ENCODE measurements at regions not wholly inside any gene's neighbourhood (a gene's known extent, or its start where the extent isn't known, plus 50 kb on each side); places are given as distances from the start of the nearest gene placed in this dataset.

- Histone ChIP-seq H3K9me3 (ENCODE audit: insufficient read depth, low read depth, low read length) (no peaks in the 10 kb centered on the region), H2AFZ (ENCODE audit: low read depth, low read length) (no peak overlapping the region), H3K4me3 (ENCODE audit: insufficient read depth, low read depth, low read length) (no peak overlapping the region), H3K27ac (ENCODE audit: low read depth, low read length) (no peak overlapping the region), H4K20me1 (ENCODE audit: insufficient read depth, low read length) (no peaks in the 10 kb centered on the region), H3K36me3 (ENCODE audit: insufficient read depth, low read length) (no peaks in the 10 kb centered on the region), H3K4me1 (ENCODE audit: insufficient read depth, low read length) (peaks cover 12% of the 10 kb centered on the region), H3K4me2 (ENCODE audit: low read length) (no peak overlapping the region), H3K27me3 (ENCODE audit: insufficient read depth, low read length) (no peaks in the 10 kb centered on the region), H3K79me2 (ENCODE audit: insufficient read depth, low read length) (no peaks in the 10 kb centered on the region), H3K9ac (ENCODE audit: low read length) (no peak overlapping the region)
- H3K27me3 Mint-ChIP-seq (ENCODE audit: low read depth, unreplicated experiment) = no peaks in the 10 kb centered on the region
- no peak for DNase-seq (ENCODE audit: low read depth)
- no peak overlapping the region for H3K4me3 Mint-ChIP-seq (ENCODE audit: unreplicated experiment)
- H3K9me3 Mint-ChIP-seq (ENCODE audit: unreplicated experiment) = peaks cover 4% of the 10 kb centered on the region
- TF ChIP-seq EZH2 (IDR thresholded peaks at IDR 0.05; ENCODE audit: insufficient read depth, low read length) (no peak), CTCF (IDR thresholded peaks at IDR 0.05; ENCODE audit: insufficient read depth, low read depth, low read length) (no peak)
- H3K27ac Mint-ChIP-seq (ENCODE audit: unreplicated experiment) = no peak overlapping the region
- H3K4me1 Mint-ChIP-seq (ENCODE audit: low read depth, unreplicated experiment) = peaks cover 25% of the 10 kb centered on the region
- no peak for FAIRE-seq
- no peaks in the 10 kb centered on the region for H3K36me3 Mint-ChIP-seq (ENCODE audit: low read depth, unreplicated experiment)
Measured at GRCh38 chr6:139877828-139878405, 503.5 kb upstream of the CITED2 start.

GRCh38 chr6:139872665-139873064 lies 498.2 kb upstream of the CITED2 start:
- no peak overlapping the region for H2AFZ ChIP-seq (ENCODE audit: low read depth, low read length)
- no peak overlapping the region for H3K9ac ChIP-seq (ENCODE audit: low read length)
- H3K27me3 ChIP-seq (ENCODE audit: insufficient read depth, low read length) = no peaks in the 10 kb centered on the region
- H3K4me1 Mint-ChIP-seq (ENCODE audit: low read depth, unreplicated experiment) = peaks cover 7% of the 10 kb centered on the region
- H3K9me3 Mint-ChIP-seq (ENCODE audit: unreplicated experiment) = peaks cover 2% of the 10 kb centered on the region
- no peak overlapping the region for H3K4me3 ChIP-seq (ENCODE audit: insufficient read depth, low read depth, low read length)
- no peaks in the 10 kb centered on the region for H4K20me1 ChIP-seq (ENCODE audit: insufficient read depth, low read length)
- H3K4me1 ChIP-seq (ENCODE audit: insufficient read depth, low read length) = no peaks in the 10 kb centered on the region
- no peak overlapping the region for H3K4me2 ChIP-seq (ENCODE audit: low read length)
- H3K4me3 Mint-ChIP-seq (ENCODE audit: unreplicated experiment) = no peak overlapping the region
- no peak for TF ChIP-seq EZH2 (IDR thresholded peaks at IDR 0.05; ENCODE audit: insufficient read depth, low read length)
- no peak for TF ChIP-seq CTCF (IDR thresholded peaks at IDR 0.05; ENCODE audit: insufficient read depth, low read depth, low read length)
- H3K27ac ChIP-seq (ENCODE audit: low read depth, low read length) = no peak overlapping the region
- no peak for FAIRE-seq
- H3K36me3 Mint-ChIP-seq (ENCODE audit: low read depth, unreplicated experiment) = no peaks in the 10 kb centered on the region
- no peaks in the 10 kb centered on the region for H3K27me3 Mint-ChIP-seq (ENCODE audit: low read depth, unreplicated experiment)
- no peaks in the 10 kb centered on the region for H3K36me3 ChIP-seq (ENCODE audit: insufficient read depth, low read length)
- H3K9me3 ChIP-seq (ENCODE audit: insufficient read depth, low read depth, low read length) = no peaks in the 10 kb centered on the region
- no peak overlapping the region for H3K27ac Mint-ChIP-seq (ENCODE audit: unreplicated experiment)
- DNase-seq (ENCODE audit: low read depth) = no peak
- H3K79me2 ChIP-seq (ENCODE audit: insufficient read depth, low read length) = no peaks in the 10 kb centered on the region

- Histone ChIP-seq H3K9ac (ENCODE audit: low read length) (no peak overlapping the region), H4K20me1 (ENCODE audit: insufficient read depth, low read length) (no peaks in the 10 kb centered on the region), H3K4me1 (ENCODE audit: insufficient read depth, low read length) (no peaks in the 10 kb centered on the region), H3K4me3 (ENCODE audit: insufficient read depth, low read depth, low read length) (no peak overlapping the region), H2AFZ (ENCODE audit: low read depth, low read length) (no peak overlapping the region), H3K27ac (ENCODE audit: low read depth, low read length) (no peak overlapping the region), H3K36me3 (ENCODE audit: insufficient read depth, low read length) (no peaks in the 10 kb centered on the region), H3K79me2 (ENCODE audit: insufficient read depth, low read length) (no peaks in the 10 kb centered on the region), H3K27me3 (ENCODE audit: insufficient read depth, low read length) (no peaks in the 10 kb centered on the region), H3K4me2 (ENCODE audit: low read length) (no peak overlapping the region), H3K9me3 (ENCODE audit: insufficient read depth, low read depth, low read length) (no peaks in the 10 kb centered on the region)
- H3K27me3 Mint-ChIP-seq (ENCODE audit: low read depth, unreplicated experiment) = no peaks in the 10 kb centered on the region
- H3K36me3 Mint-ChIP-seq (ENCODE audit: low read depth, unreplicated experiment) = no peaks in the 10 kb centered on the region
- no peak overlapping the region for H3K4me3 Mint-ChIP-seq (ENCODE audit: unreplicated experiment)
- peaks cover 2% of the 10 kb centered on the region for H3K9me3 Mint-ChIP-seq (ENCODE audit: unreplicated experiment)
- no peak for TF ChIP-seq CTCF (IDR thresholded peaks at IDR 0.05; ENCODE audit: insufficient read depth, low read depth, low read length)
- H3K4me1 Mint-ChIP-seq (ENCODE audit: low read depth, unreplicated experiment) = peaks cover 7% of the 10 kb centered on the region
- H3K27ac Mint-ChIP-seq (ENCODE audit: unreplicated experiment) = peak overlapping the region; percentile 80
- no peak for FAIRE-seq
- DNase-seq (ENCODE audit: low read depth) = no peak
Measured at GRCh38 chr6:139871803-139872510, 497.5 kb upstream of the CITED2 start.
